Neural progenitor cell (in vitro differentiated cells): ENCODE measurements at regions not wholly inside any gene's neighbourhood (a gene's known extent, or its start where the extent isn't known, plus 50 kb on each side); places are given as distances from the start of the nearest gene placed in this dataset.

Experiments
- EZH2 ChIP-seq: fragments of 200-600 bp; sonication (generic); IDR thresholded peaks from 2 replicates; pipeline ENCODE4 v1.6.1; 2017; ENCODE audit warnings: antibody characterized with exemption, mild to moderate bottlenecking, moderate library complexity
- TF ChIP-seq, protein P1 (sequence below): fragments of 200-600 bp; sonication (generic); IDR thresholded peaks from 2 replicates; pipeline ENCODE4 v1.5.1; 2017; ENCODE audit warnings: antibody characterized with exemption, mild to moderate bottlenecking

DNA sequence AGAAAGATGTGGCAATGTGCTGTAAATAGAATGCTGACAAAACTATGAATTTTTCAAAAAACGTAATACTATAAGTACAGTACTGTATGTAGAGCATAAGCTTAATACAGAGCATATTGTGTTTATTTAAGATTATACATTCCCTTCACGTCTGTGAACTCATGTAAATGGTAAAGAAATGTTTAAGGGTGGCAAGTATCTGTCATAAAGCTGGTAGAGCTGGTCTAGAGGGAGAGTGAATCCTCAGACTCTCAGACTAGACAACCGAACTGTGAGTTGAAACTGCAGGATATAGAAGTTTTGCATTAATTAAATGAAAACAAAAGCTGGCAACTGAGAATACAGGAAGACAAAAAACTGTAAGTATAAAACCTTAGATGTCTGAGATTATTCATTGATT is 87.3 kb upstream of the ANXA1 start:
- TF ChIP-seq, protein P1, sequence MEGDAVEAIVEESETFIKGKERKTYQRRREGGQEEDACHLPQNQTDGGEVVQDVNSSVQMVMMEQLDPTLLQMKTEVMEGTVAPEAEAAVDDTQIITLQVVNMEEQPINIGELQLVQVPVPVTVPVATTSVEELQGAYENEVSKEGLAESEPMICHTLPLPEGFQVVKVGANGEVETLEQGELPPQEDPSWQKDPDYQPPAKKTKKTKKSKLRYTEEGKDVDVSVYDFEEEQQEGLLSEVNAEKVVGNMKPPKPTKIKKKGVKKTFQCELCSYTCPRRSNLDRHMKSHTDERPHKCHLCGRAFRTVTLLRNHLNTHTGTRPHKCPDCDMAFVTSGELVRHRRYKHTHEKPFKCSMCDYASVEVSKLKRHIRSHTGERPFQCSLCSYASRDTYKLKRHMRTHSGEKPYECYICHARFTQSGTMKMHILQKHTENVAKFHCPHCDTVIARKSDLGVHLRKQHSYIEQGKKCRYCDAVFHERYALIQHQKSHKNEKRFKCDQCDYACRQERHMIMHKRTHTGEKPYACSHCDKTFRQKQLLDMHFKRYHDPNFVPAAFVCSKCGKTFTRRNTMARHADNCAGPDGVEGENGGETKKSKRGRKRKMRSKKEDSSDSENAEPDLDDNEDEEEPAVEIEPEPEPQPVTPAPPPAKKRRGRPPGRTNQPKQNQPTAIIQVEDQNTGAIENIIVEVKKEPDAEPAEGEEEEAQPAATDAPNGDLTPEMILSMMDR: no peak
- TF ChIP-seq EZH2: no peak
